Neural progenitor cell (in vitro differentiated cells): ENCODE measurements at regions not wholly inside any gene's neighbourhood (a gene's known extent, or its start where the extent isn't known, plus 50 kb on each side); places are given as distances from the start of the nearest gene placed in this dataset.

Experiments
- DNase-seq: peaks from one replicate; pipeline ENCODE4 v3.0.0-alpha.2; 2016; ENCODE audit warnings: low spot score
- H2AFZ ChIP-seq: fragments of 200-600 bp; sonication (generic); replicated peaks from 2 replicates; pipeline ENCODE4 v1.6.1; 2016; ENCODE audit warnings: antibody characterized with exemption
- H3F3A ChIP-seq: fragments of 200-600 bp; sonication (generic); 2 replicates; pipeline ENCODE4 v1.6.1; 2016; ENCODE audit warnings: antibody characterized with exemption, low read depth
- H3K27ac ChIP-seq: fragments of 200-600 bp; sonication (generic); 2 replicates; pipeline ENCODE4 v1.5.1; 2016; ENCODE audit warnings: mild to moderate bottlenecking
- H3K27me3 ChIP-seq: fragments of 200-600 bp; sonication (generic); 2 replicates; pipeline ENCODE4 v1.6.1; 2016; ENCODE audit warnings: mild to moderate bottlenecking, moderate library complexity
- H3K36me3 ChIP-seq: fragments of 200-600 bp; sonication (generic); 2 replicates; pipeline ENCODE4 v1.5.1; 2016
- H3K4me1 ChIP-seq: fragments of 200-600 bp; sonication (generic); 2 replicates; pipeline ENCODE4 v1.6.1; 2016; ENCODE audit warnings: mixed run types
- H3K4me2 ChIP-seq: fragments of 200-600 bp; sonication (generic); 2 replicates; pipeline ENCODE4 v1.6.1; 2016
- H3K4me3 ChIP-seq: fragments of 200-600 bp; sonication (generic); 2 replicates; pipeline ENCODE4 v1.5.1; 2016
- H3K79me2 ChIP-seq: fragments of 200-600 bp; sonication (generic); 2 replicates; pipeline ENCODE4 v1.6.1; 2016; ENCODE audit warnings: low read depth
- H3K9ac ChIP-seq: fragments of 200-600 bp; sonication (generic); 2 replicates; pipeline ENCODE4 v1.6.1; 2016
- H3K9me3 ChIP-seq: fragments of 200-600 bp; sonication (generic); 2 replicates; pipeline ENCODE4 v1.5.1; 2016; ENCODE audit warnings: low read depth
- H4K20me1 ChIP-seq: fragments of 200-600 bp; sonication (generic); 2 replicates; pipeline ENCODE4 v1.6.1; 2016; ENCODE audit warnings: low read depth
- H3K27ac Mint-ChIP-seq: 3 replicates; pipeline ENCODE4 v1.8.0; 2021; ENCODE audit warnings: mixed read lengths
- H3K27me3 Mint-ChIP-seq: 2 replicates; pipeline ENCODE4 v1.8.0; 2022; ENCODE audit warnings: low read depth, mild to moderate bottlenecking, inconsistent platforms, moderate library complexity, mixed read lengths; ENCODE audit not compliant: insufficient read depth
- H3K36me3 Mint-ChIP-seq: 3 replicates; pipeline ENCODE4 v1.8.0; 2021; ENCODE audit warnings: mixed read lengths
- H3K4me1 Mint-ChIP-seq: 3 replicates; pipeline ENCODE4 v1.8.0; 2021; ENCODE audit warnings: mixed read lengths
- H3K4me3 Mint-ChIP-seq: 3 replicates; pipeline ENCODE4 v1.8.0; 2021; ENCODE audit warnings: mild to moderate bottlenecking, moderate library complexity, mixed read lengths
- H3K9me3 Mint-ChIP-seq: 3 replicates; pipeline ENCODE4 v1.8.0; 2020; ENCODE audit warnings: mixed read lengths
- EZH2 ChIP-seq: fragments of 200-600 bp; sonication (generic); IDR thresholded peaks from 2 replicates; pipeline ENCODE4 v1.6.1; 2017; ENCODE audit warnings: antibody characterized with exemption, mild to moderate bottlenecking, moderate library complexity
- EZH2phosphoT487 ChIP-seq: fragments of 200-600 bp; sonication (generic); IDR thresholded peaks from 2 replicates; pipeline ENCODE4 v1.6.1; 2017; ENCODE audit warnings: antibody characterized with exemption
- TF ChIP-seq, protein P1 (sequence below): fragments of 200-600 bp; sonication (generic); IDR thresholded peaks from 2 replicates; pipeline ENCODE4 v1.5.1; 2017; ENCODE audit warnings: antibody characterized with exemption, mild to moderate bottlenecking

DNA sequence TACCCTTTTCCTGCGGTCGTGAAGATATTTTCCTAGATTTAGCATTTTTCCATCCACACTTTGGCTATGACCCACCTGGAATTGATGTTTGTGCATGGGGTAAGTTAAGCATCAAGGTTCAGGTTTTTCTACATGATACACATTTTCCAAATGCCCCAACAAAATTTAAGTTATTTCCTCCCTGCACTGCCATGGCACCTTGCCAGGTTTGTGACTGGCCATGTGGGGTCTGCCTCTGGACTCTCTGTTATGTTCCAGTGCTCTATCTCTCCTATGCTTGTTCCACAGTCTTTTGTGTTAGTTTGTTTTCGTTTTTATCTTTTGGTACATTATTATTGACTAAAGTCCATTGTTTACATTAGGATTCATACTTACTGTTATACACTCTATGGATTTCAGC is 934.3 kb downstream of the TBC1D22A start:
- TF ChIP-seq, protein P1, sequence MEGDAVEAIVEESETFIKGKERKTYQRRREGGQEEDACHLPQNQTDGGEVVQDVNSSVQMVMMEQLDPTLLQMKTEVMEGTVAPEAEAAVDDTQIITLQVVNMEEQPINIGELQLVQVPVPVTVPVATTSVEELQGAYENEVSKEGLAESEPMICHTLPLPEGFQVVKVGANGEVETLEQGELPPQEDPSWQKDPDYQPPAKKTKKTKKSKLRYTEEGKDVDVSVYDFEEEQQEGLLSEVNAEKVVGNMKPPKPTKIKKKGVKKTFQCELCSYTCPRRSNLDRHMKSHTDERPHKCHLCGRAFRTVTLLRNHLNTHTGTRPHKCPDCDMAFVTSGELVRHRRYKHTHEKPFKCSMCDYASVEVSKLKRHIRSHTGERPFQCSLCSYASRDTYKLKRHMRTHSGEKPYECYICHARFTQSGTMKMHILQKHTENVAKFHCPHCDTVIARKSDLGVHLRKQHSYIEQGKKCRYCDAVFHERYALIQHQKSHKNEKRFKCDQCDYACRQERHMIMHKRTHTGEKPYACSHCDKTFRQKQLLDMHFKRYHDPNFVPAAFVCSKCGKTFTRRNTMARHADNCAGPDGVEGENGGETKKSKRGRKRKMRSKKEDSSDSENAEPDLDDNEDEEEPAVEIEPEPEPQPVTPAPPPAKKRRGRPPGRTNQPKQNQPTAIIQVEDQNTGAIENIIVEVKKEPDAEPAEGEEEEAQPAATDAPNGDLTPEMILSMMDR = no peak
- TF ChIP-seq EZH2phosphoT487 (no peak), EZH2 (no peak)
- H2AFZ ChIP-seq = no peak overlapping the region
- H3F3A ChIP-seq = no peaks in the 10 kb centered on the region
- Mint-ChIP-seq H3K4me1 (no peaks in the 10 kb centered on the region), H3K9me3 (peaks cover 2% of the 10 kb centered on the region), H3K27me3 (peaks cover 6% of the 10 kb centered on the region), H3K4me3 (no peak overlapping the region), H3K27ac (no peak overlapping the region), H3K36me3 (no peaks in the 10 kb centered on the region)
- no peak overlapping the region for H3K4me2 ChIP-seq
- no peaks in the 10 kb centered on the region for H3K79me2 ChIP-seq
- H3K27ac ChIP-seq = no peak overlapping the region
- no peak for DNase-seq
- no peaks in the 10 kb centered on the region for H4K20me1 ChIP-seq
- no peaks in the 10 kb centered on the region for H3K4me1 ChIP-seq
- H3K27me3 ChIP-seq = no peaks in the 10 kb centered on the region
- no peak overlapping the region for H3K4me3 ChIP-seq
- H3K36me3 ChIP-seq = no peaks in the 10 kb centered on the region
- H3K9ac ChIP-seq = no peak overlapping the region
- no peaks in the 10 kb centered on the region for H3K9me3 ChIP-seq

DNA sequence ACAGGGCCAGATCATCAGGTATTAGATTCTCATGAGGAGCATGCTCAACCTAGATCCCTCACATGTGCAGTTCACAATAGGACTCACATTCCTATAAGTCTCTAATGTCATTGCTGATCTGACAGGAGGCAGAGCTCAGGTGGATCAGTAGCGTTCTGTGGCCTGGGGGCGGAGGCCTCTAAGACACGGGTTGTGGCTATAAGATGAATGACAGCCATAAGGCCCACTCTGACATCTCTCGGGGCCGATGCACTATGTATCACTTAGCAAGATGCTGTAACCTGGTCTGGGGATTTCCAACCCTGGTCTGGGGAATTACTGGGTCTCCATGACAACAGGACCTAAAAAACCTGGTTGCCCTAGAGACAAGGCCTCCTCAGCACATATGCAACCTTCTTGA is 932.7 kb downstream of the TBC1D22A start:
- Histone ChIP-seq H3K79me2 (no peaks in the 10 kb centered on the region), H3K4me2 (no peak overlapping the region), H4K20me1 (no peaks in the 10 kb centered on the region), H3K4me1 (no peaks in the 10 kb centered on the region), H3K9ac (no peak overlapping the region), H3K36me3 (no peaks in the 10 kb centered on the region), H3K9me3 (no peaks in the 10 kb centered on the region), H2AFZ (no peak overlapping the region), H3F3A (no peaks in the 10 kb centered on the region), H3K27me3 (no peaks in the 10 kb centered on the region), H3K4me3 (no peak overlapping the region), H3K27ac (no peak overlapping the region)
- Mint-ChIP-seq H3K4me1 (no peaks in the 10 kb centered on the region), H3K27ac (no peak overlapping the region), H3K36me3 (no peaks in the 10 kb centered on the region), H3K9me3 (no peaks in the 10 kb centered on the region), H3K4me3 (no peak overlapping the region), H3K27me3 (peaks cover 6% of the 10 kb centered on the region)
- TF ChIP-seq EZH2 (no peak), EZH2phosphoT487 (no peak)
- TF ChIP-seq, protein P1 = no peak
- no peak for DNase-seq

DNA sequence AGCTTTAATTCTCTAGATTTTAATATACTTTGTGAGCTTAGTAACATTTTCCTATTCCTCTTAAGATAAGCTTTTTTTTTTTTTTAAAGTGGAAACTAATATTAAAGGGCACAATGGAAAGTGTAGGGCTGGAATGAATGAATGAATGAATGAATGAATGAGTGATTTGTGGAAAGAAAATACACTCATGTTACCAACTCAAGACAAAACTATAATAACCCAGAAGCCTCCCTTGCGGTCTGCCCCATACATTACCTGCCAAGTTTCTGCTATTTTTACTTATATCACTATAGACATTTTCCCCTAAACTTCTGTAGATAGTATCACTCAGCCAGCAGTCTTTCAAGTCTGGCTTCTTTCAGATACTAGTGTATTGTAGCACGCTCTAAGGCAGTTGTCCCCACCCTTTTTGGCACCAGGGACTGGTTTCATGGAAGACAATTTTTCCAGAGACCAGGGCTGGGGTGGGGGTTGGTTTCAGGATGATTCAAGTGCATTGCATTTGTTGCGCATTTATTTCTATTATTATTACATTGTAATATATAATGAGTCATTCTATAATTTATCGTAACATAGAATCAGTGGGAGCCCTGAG is 932.2 kb downstream of the TBC1D22A start:
- no peaks in the 10 kb centered on the region for H3K36me3 ChIP-seq
- H3K27me3 ChIP-seq = no peaks in the 10 kb centered on the region
- no peaks in the 10 kb centered on the region for H3F3A ChIP-seq
- Mint-ChIP-seq H3K4me1 (no peaks in the 10 kb centered on the region), H3K27me3 (peaks cover 6% of the 10 kb centered on the region), H3K4me3 (no peak overlapping the region), H3K9me3 (peaks cover 3% of the 10 kb centered on the region), H3K27ac (no peak overlapping the region), H3K36me3 (no peaks in the 10 kb centered on the region)
- H2AFZ ChIP-seq = no peak overlapping the region
- no peaks in the 10 kb centered on the region for H3K9me3 ChIP-seq
- no peak overlapping the region for H3K4me2 ChIP-seq
- H4K20me1 ChIP-seq = no peaks in the 10 kb centered on the region
- no peak overlapping the region for H3K9ac ChIP-seq
- no peak overlapping the region for H3K4me3 ChIP-seq
- H3K79me2 ChIP-seq = no peaks in the 10 kb centered on the region
- H3K27ac ChIP-seq = no peak overlapping the region
- no peaks in the 10 kb centered on the region for H3K4me1 ChIP-seq
- TF ChIP-seq EZH2phosphoT487 = no peak
- no peak for TF ChIP-seq EZH2
- TF ChIP-seq, protein P1 = no peak
- no peak for DNase-seq
